ENCODE measurements at regions not wholly inside any gene's neighbourhood (a gene's known extent, or its start where the extent isn't known, plus 50 kb on each side); places are given as distances from the start of the nearest gene placed in this dataset.

GRCh38 chr16:85524630-85525419 is 88.3 kb upstream of the GSE1 start (continued):
- TF ChIP-seq ZNF260 (CRISPR knock-in tag; IDR thresholded peaks at IDR 0.05; ENCODE audit: borderline replicate concordance, low read depth) (no peak), MYNN (CRISPR knock-in tag; IDR thresholded peaks at IDR 0.05; ENCODE audit: low read depth) (no peak; the same call in 1 of the 2 replicates), RAD51 (IDR thresholded peaks at IDR 0.05; ENCODE audit: borderline replicate concordance) (no peak), HNRNPUL1 (IDR thresholded peaks at IDR 0.05; ENCODE audit: low read depth, low read length) (no peak), GMEB2 (CRISPR knock-in tag; IDR thresholded peaks at IDR 0.05; ENCODE audit: low read depth) (0 out of 2 replicates have a peak, but pooled peaks have one; percentile 17), GMEB1 (CRISPR knock-in tag; IDR thresholded peaks at IDR 0.05; ENCODE audit: borderline replicate concordance) (no peak; the same call in 1 of the 2 replicates), HDAC6 (IDR thresholded peaks at IDR 0.05; ENCODE audit: low read depth, low read length) (no peak), MED8 (CRISPR knock-in tag; IDR thresholded peaks at IDR 0.05; ENCODE audit: insufficient replicate concordance) (peak; percentile 94), ZNF367 (CRISPR knock-in tag; IDR thresholded peaks at IDR 0.05; ENCODE audit: borderline replicate concordance) (no peak), ZNF383 (CRISPR knock-in tag; IDR thresholded peaks at IDR 0.05; ENCODE audit: borderline replicate concordance) (no peak; the same call in 1 of the 2 replicates), UBTF (CRISPR knock-in tag; IDR thresholded peaks at IDR 0.05) (peak; percentile 94), SALL1 (CRISPR knock-in tag; IDR thresholded peaks at IDR 0.05) (peak; percentile 87), ZNF674 (CRISPR knock-in tag; IDR thresholded peaks at IDR 0.05; ENCODE audit: low read depth) (0 out of 2 replicates have a peak, but pooled peaks have one; percentile 58), GATA4 (IDR thresholded peaks at IDR 0.05; ENCODE audit: borderline replicate concordance, low read depth) (peak; percentile 85), ZNF207 (IDR thresholded peaks at IDR 0.05; ENCODE audit: borderline replicate concordance) (no peak), ZNF10 (CRISPR knock-in tag; IDR thresholded peaks at IDR 0.05; ENCODE audit: borderline replicate concordance, low read depth) (no peak), ZNF776 (CRISPR knock-in tag; IDR thresholded peaks at IDR 0.05) (peak; percentile 42; the same call in 1 of the 2 replicates), ZNF121 (CRISPR knock-in tag; IDR thresholded peaks at IDR 0.05) (peak; percentile 90), KAT8 (CRISPR knock-in tag; IDR thresholded peaks at IDR 0.05) (peak; percentile 87), SNAPC2 (CRISPR knock-in tag; IDR thresholded peaks at IDR 0.05) (peak; percentile 48; the same call in 1 of the 2 replicates), NFE2L1 (CRISPR knock-in tag; IDR thresholded peaks at IDR 0.05; ENCODE audit: borderline replicate concordance) (no peak), CREB1 (IDR thresholded peaks at IDR 0.05) (peak; percentile 28; the same call in 1 of the 2 replicates), CREB1 (CRISPR knock-in tag; IDR thresholded peaks at IDR 0.05) (no peak; the same call in 1 of the 2 replicates), CENPBD1 (CRISPR knock-in tag; IDR thresholded peaks at IDR 0.05; ENCODE audit: borderline replicate concordance, low read depth) (no peak)
